ENCODE measurements at regions not wholly inside any gene's neighbourhood (a gene's known extent, or its start where the extent isn't known, plus 50 kb on each side); places are given as distances from the start of the nearest gene placed in this dataset.

- Histone ChIP-seq H3K36me3 (no peaks in the 10 kb centered on the region), H3K4me3 (no peak overlapping the region), H3K4me1 (no peaks in the 10 kb centered on the region), H3K9me3 (no peaks in the 10 kb centered on the region), H3K27ac (no peak overlapping the region), H3K27me3 (no peaks in the 10 kb centered on the region)
- WGBS, 2 donors (ENCODE audit: low coverage in 1 of 2): 82 to 96% methylated on average over 1 of the region's 1 CpG
- ATAC-seq: no peak
- no peak for TF ChIP-seq POLR2AphosphoS5 (IDR thresholded peaks at IDR 0.05)
- no peak for TF ChIP-seq EP300 (IDR thresholded peaks at IDR 0.05)
- no peak for TF ChIP-seq CTCF (IDR thresholded peaks at IDR 0.05)
- TF ChIP-seq POLR2A (IDR thresholded peaks at IDR 0.05): no peak
These were observed 512.7 kb downstream of the LMO4 start for GRCh38 chr1:87841332-87841731.

- Histone ChIP-seq H3K9me3 (no peaks in the 10 kb centered on the region), H3K36me3 (no peaks in the 10 kb centered on the region), H3K27ac (no peak overlapping the region), H3K4me3 (no peak overlapping the region), H3K27me3 (no peaks in the 10 kb centered on the region), H3K4me1 (no peaks in the 10 kb centered on the region)
- TF ChIP-seq CTCF (IDR thresholded peaks at IDR 0.05) (no peak), POLR2AphosphoS5 (IDR thresholded peaks at IDR 0.05) (no peak), EP300 (IDR thresholded peaks at IDR 0.05) (no peak), POLR2A (IDR thresholded peaks at IDR 0.05) (no peak)
- no peak for ATAC-seq
- 73 to 83% methylated on average over 1 of the region's 1 CpG for WGBS, 2 donors (ENCODE audit: low coverage in 1 of 2)
These were observed 513.5 kb downstream of the LMO4 start for GRCh38 chr1:87842156-87842555.

GRCh38 chr1:87844251-87844650 is 515.6 kb downstream of the LMO4 start:
- no peak for TF ChIP-seq EP300 (IDR thresholded peaks at IDR 0.05)
- no peak for TF ChIP-seq CTCF (IDR thresholded peaks at IDR 0.05)
- no peak for TF ChIP-seq POLR2A (IDR thresholded peaks at IDR 0.05)
- no peak for TF ChIP-seq POLR2AphosphoS5 (IDR thresholded peaks at IDR 0.05)
- no peak for ATAC-seq
- Histone ChIP-seq H3K4me1 (peaks cover 0 to 9% (median 0%) of the 10 kb centered on the region in 3 donors), H3K9me3 (no peaks in the 10 kb centered on the region), H3K27me3 (no peaks in the 10 kb centered on the region), H3K36me3 (no peaks in the 10 kb centered on the region), H3K27ac (no peak overlapping the region), H3K4me3 (no peak overlapping the region)
- WGBS, 2 donors (ENCODE audit: low coverage in 1 of 2): 74 to 90% methylated on average over 4 of the region's 4 CpGs

- Histone ChIP-seq H3K27me3 (no peaks in the 10 kb centered on the region), H3K4me1 (peaks cover 0 to 12% (median 0%) of the 10 kb centered on the region in 3 donors), H3K36me3 (no peaks in the 10 kb centered on the region), H3K4me3 (no peak overlapping the region), H3K9me3 (no peaks in the 10 kb centered on the region), H3K27ac (no peak overlapping the region)
- ATAC-seq: no peak
- 82% methylated on average over 4 to 5 of the region's 5 CpGs for WGBS, 2 donors (ENCODE audit: low coverage in 1 of 2)
- TF ChIP-seq EP300 (IDR thresholded peaks at IDR 0.05) (no peak), POLR2A (IDR thresholded peaks at IDR 0.05) (no peak), POLR2AphosphoS5 (IDR thresholded peaks at IDR 0.05) (no peak), CTCF (IDR thresholded peaks at IDR 0.05) (no peak)
These were observed 522.8 kb downstream of the LMO4 start for GRCh38 chr1:87851490-87851889.

GRCh38 chr1:87852410-87853161 is 523.9 kb downstream of the LMO4 start:
- H3K4me3 ChIP-seq: no peak overlapping the region
- H3K9me3 ChIP-seq: no peaks in the 10 kb centered on the region
- no peaks in the 10 kb centered on the region for H3K36me3 ChIP-seq
- peaks cover 0 to 12% (median 0%) of the 10 kb centered on the region in 3 donors for H3K4me1 ChIP-seq
- H3K27me3 ChIP-seq: no peaks in the 10 kb centered on the region
- ATAC-seq: no peak
- H3K27ac ChIP-seq: no peak overlapping the region
- TF ChIP-seq CTCF (IDR thresholded peaks at IDR 0.05) (no peak), POLR2AphosphoS5 (IDR thresholded peaks at IDR 0.05) (no peak), EP300 (IDR thresholded peaks at IDR 0.05) (no peak), POLR2A (IDR thresholded peaks at IDR 0.05) (no peak)
- 82 to 100% methylated on average over 3 to 4 of the region's 4 CpGs for WGBS, 2 donors (ENCODE audit: low coverage in 1 of 2)
